Neural cell (in vitro differentiated cells): ENCODE measurements at regions not wholly inside any gene's neighbourhood (a gene's known extent, or its start where the extent isn't known, plus 50 kb on each side); places are given as distances from the start of the nearest gene placed in this dataset.

Experiments
- H2AFZ ChIP-seq: fragments of 200-600, 300-800 bp; sonication (generic), shearing (Covaris generic); 2 replicates; pipeline ENCODE4 v1.6.0; 2014; ENCODE audit warnings: low read depth, mild to moderate bottlenecking, antibody characterized with exemption, low read length, moderate library complexity
- H3F3A ChIP-seq: fragments of 200-600 bp; shearing (Covaris generic); 2 replicates; pipeline ENCODE4 v1.6.1; 2016; ENCODE audit warnings: mild to moderate bottlenecking, moderate library complexity, mixed read lengths, antibody characterized with exemption, low read length; ENCODE audit not compliant: insufficient read depth, poor library complexity, severe bottlenecking
- H3K27ac ChIP-seq: fragments of 200-600, 300-800 bp; sonication (generic), shearing (Covaris generic); 2 replicates; pipeline ENCODE4 v1.5.1; 2014; ENCODE audit warnings: mild to moderate bottlenecking, low read length, moderate library complexity
- H3K27me3 ChIP-seq: fragments of 300-800, 200-600 bp; sonication (generic), shearing (Covaris generic); 2 replicates; pipeline ENCODE4 v1.6.0; 2014; ENCODE audit warnings: mild to moderate bottlenecking, low read depth, low read length, moderate library complexity; ENCODE audit not compliant: insufficient read depth
- H3K36me3 ChIP-seq: fragments of 300-800, 200-600 bp; sonication (generic), shearing (Covaris generic); 2 replicates; pipeline ENCODE4 v1.5.1; 2014; ENCODE audit warnings: mild to moderate bottlenecking, antibody characterized with exemption, low read length, moderate library complexity; ENCODE audit not compliant: insufficient read depth
- H3K4me2 ChIP-seq: fragments of 300-800, 200-600 bp; sonication (generic), shearing (Covaris generic); 2 replicates; pipeline ENCODE4 v1.6.0; 2014; ENCODE audit warnings: mild to moderate bottlenecking, low read length
- H3K4me3 ChIP-seq: fragments of 300-800, 200-600 bp; sonication (generic), shearing (Covaris generic); 2 replicates; pipeline ENCODE4 v1.5.1; 2014; ENCODE audit warnings: mild to moderate bottlenecking, low read length, moderate library complexity
- H3K79me2 ChIP-seq: fragments of 200-600 bp; shearing (Covaris generic); replicated peaks from 2 replicates; pipeline ENCODE4 v1.6.0; 2014; ENCODE audit warnings: mild to moderate bottlenecking, low read length, moderate library complexity; ENCODE audit not compliant: insufficient read depth
- H3K9ac ChIP-seq: fragments of 300-800, 200-600 bp; sonication (generic), shearing (Covaris generic); 2 replicates; pipeline ENCODE4 v1.6.1; 2016; ENCODE audit warnings: mild to moderate bottlenecking, low read length, mixed read lengths
- H3K9me2 ChIP-seq: fragments of 200-600 bp; shearing (Covaris generic); 2 replicates; pipeline ENCODE4 v1.6.1; 2016; ENCODE audit warnings: mild to moderate bottlenecking, low read length, mixed read lengths; ENCODE audit not compliant: insufficient read depth
- H3K9me3 ChIP-seq: fragments of 200-600, 300-800 bp; sonication (generic), shearing (Covaris generic); 2 replicates; pipeline ENCODE4 v1.6.1; 2016; ENCODE audit warnings: mild to moderate bottlenecking, mixed run types, low read length, moderate library complexity, mixed read lengths
- H4K20me1 ChIP-seq: fragments of 200-600 bp; shearing (Covaris generic); 2 replicates; pipeline ENCODE4 v1.6.1; 2016; ENCODE audit warnings: mild to moderate bottlenecking, mixed run types; ENCODE audit not compliant: insufficient read depth
- CTCF ChIP-seq: fragments of 450-650 bp; IDR thresholded peaks from 2 replicates; pipeline ENCODE4 v1.5.1; 2014; ENCODE audit warnings: antibody characterized with exemption, mild to moderate bottlenecking, moderate library complexity; ENCODE audit not compliant: poor library complexity, severe bottlenecking
- EP300 ChIP-seq: fragments of 450-650 bp; conservative IDR thresholded peaks from 2 replicates; pipeline ENCODE4 v1.6.1; 2014; ENCODE audit warnings: antibody characterized with exemption, mild to moderate bottlenecking, moderate library complexity; ENCODE audit not compliant: poor library complexity, severe bottlenecking
- EZH2 ChIP-seq: fragments of 200-600, 300-800 bp; shearing (Covaris generic), sonication (generic); IDR thresholded peaks from 2 replicates; pipeline ENCODE4 v1.6.1; 2014; ENCODE audit warnings: antibody characterized with exemption, low read length, borderline replicate concordance, mild to moderate bottlenecking; ENCODE audit not compliant: insufficient read depth, poor library complexity, severe bottlenecking
- MXI1 ChIP-seq: fragments of 450-650 bp; conservative IDR thresholded peaks from 2 replicates; pipeline ENCODE4 v1.6.1; 2014; ENCODE audit warnings: antibody characterized with exemption, mild to moderate bottlenecking; ENCODE audit not compliant: poor library complexity, severe bottlenecking
- POLR2AphosphoS5 ChIP-seq: IDR thresholded peaks from 2 replicates; pipeline ENCODE4 v1.6.1; 2012
- RAD21 ChIP-seq: fragments of 450-650 bp; conservative IDR thresholded peaks from 2 replicates; pipeline ENCODE4 v1.6.1; 2014; ENCODE audit warnings: antibody characterized with exemption, mild to moderate bottlenecking, moderate library complexity
- SMC3 ChIP-seq: fragments of 450-650 bp; conservative IDR thresholded peaks from 2 replicates; pipeline ENCODE4 v1.6.1; 2014; ENCODE audit warnings: antibody characterized with exemption, mild to moderate bottlenecking, moderate library complexity; ENCODE audit not compliant: poor library complexity
- TAF1 ChIP-seq: IDR thresholded peaks from 2 replicates; pipeline ENCODE4 v1.6.1; 2012; ENCODE audit warnings: low read depth
- TF ChIP-seq, protein P1 (sequence below): IDR thresholded peaks from 2 replicates; pipeline ENCODE4 v1.6.1; 2012; ENCODE audit warnings: borderline replicate concordance

DNA sequence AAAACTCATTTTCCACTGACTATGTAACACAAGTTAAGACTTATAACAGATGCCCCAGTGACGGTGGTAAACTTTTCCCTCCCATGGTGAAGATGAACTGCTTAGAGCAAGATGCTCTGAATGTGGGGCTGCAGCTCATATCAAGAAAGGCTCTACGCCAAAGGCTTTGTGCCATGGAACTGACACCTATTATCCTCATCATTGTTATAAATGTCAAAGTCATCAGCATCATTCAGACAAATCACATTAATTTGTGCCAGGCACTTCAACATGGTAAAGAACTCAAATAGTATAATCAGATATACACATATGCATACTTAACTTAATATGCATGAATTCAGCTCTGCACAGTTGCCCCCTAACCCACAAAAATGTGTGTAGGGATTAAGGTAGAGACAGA, 305.9 kb upstream of the ATP10B start:
- H3K36me3 ChIP-seq: no peaks in the 10 kb centered on the region
- H3K4me2 ChIP-seq: no peak overlapping the region
- H3K79me2 ChIP-seq: no peaks in the 10 kb centered on the region
- H2AFZ ChIP-seq: no peak overlapping the region
- H3K9me3 ChIP-seq: no peaks in the 10 kb centered on the region
- no peak overlapping the region for H3K4me3 ChIP-seq
- H3K9ac ChIP-seq: no peak overlapping the region
- H3K9me2 ChIP-seq: no peaks in the 10 kb centered on the region
- H3F3A ChIP-seq: no peaks in the 10 kb centered on the region
- TF ChIP-seq POLR2AphosphoS5: peak; percentile 49
- no peak for TF ChIP-seq MXI1
- TF ChIP-seq EP300: peak; percentile 83
- H3K27ac ChIP-seq: peak overlapping the region; percentile 49
- H3K27me3 ChIP-seq: no peaks in the 10 kb centered on the region
- no peaks in the 10 kb centered on the region for H4K20me1 ChIP-seq

DNA sequence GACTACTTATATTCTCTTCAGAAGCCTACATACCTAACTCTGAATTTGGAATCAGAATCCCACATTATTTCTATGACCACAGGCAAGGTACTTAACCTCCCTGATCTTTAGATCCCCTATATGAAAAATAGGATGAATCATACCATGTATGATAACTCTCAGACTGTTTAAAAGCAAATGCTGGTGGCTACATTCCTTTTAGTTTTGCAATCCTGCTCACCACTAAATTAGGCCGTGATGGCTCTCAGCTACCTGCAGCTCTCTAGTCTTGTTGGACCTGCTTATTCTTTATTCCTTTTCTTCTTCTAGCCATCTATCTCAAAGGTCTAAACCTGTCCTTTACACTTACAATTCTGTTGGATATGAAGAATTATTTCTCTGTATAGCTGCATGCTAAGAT, 303.4 kb upstream of the ATP10B start:
- Histone ChIP-seq H4K20me1 (no peaks in the 10 kb centered on the region), H3K4me2 (no peak overlapping the region), H3K9me2 (no peaks in the 10 kb centered on the region), H3K9me3 (no peaks in the 10 kb centered on the region), H2AFZ (no peak overlapping the region), H3K4me3 (no peak overlapping the region), H3K27ac (no peak overlapping the region), H3K79me2 (no peaks in the 10 kb centered on the region), H3K9ac (no peak overlapping the region), H3F3A (no peaks in the 10 kb centered on the region), H3K36me3 (no peaks in the 10 kb centered on the region), H3K27me3 (no peaks in the 10 kb centered on the region)
- no peak for TF ChIP-seq POLR2AphosphoS5
- no peak for TF ChIP-seq SMC3
- TF ChIP-seq MXI1: no peak
- TF ChIP-seq EZH2: no peak
- TF ChIP-seq RAD21: no peak
- TF ChIP-seq TAF1: no peak
- TF ChIP-seq, protein P1, sequence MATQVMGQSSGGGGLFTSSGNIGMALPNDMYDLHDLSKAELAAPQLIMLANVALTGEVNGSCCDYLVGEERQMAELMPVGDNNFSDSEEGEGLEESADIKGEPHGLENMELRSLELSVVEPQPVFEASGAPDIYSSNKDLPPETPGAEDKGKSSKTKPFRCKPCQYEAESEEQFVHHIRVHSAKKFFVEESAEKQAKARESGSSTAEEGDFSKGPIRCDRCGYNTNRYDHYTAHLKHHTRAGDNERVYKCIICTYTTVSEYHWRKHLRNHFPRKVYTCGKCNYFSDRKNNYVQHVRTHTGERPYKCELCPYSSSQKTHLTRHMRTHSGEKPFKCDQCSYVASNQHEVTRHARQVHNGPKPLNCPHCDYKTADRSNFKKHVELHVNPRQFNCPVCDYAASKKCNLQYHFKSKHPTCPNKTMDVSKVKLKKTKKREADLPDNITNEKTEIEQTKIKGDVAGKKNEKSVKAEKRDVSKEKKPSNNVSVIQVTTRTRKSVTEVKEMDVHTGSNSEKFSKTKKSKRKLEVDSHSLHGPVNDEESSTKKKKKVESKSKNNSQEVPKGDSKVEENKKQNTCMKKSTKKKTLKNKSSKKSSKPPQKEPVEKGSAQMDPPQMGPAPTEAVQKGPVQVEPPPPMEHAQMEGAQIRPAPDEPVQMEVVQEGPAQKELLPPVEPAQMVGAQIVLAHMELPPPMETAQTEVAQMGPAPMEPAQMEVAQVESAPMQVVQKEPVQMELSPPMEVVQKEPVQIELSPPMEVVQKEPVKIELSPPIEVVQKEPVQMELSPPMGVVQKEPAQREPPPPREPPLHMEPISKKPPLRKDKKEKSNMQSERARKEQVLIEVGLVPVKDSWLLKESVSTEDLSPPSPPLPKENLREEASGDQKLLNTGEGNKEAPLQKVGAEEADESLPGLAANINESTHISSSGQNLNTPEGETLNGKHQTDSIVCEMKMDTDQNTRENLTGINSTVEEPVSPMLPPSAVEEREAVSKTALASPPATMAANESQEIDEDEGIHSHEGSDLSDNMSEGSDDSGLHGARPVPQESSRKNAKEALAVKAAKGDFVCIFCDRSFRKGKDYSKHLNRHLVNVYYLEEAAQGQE: no peak
- TF ChIP-seq EP300: no peak
- TF ChIP-seq CTCF: no peak
